CD14-positive monocyte (primary cell): ENCODE measurements at regions not wholly inside any gene's neighbourhood (a gene's known extent, or its start where the extent isn't known, plus 50 kb on each side); places are given as distances from the start of the nearest gene placed in this dataset.
A peak's percentile ranks its signal among the peaks of the same experiment; 100 is the strongest.

Experiments used
- DNase-seq, 3 donors: peaks; one replicate each; pipeline ENCODE4 v3.0.0-alpha.2; 2011 to 2022
- H2AFZ ChIP-seq: 2 replicates; pipeline ENCODE4 v1.6.0; 2012; ENCODE audit warnings: mild to moderate bottlenecking, low read depth, low read length, inconsistent platforms; ENCODE audit not compliant: insufficient read depth, poor library complexity, severe bottlenecking
- H3K27ac ChIP-seq, 2 donors: 1 replicate in 1 of 2; 2 replicates in 1 of 2; pipeline ENCODE4 v1.5.1; 2012 to 2013; ENCODE audit warnings: low read length in 2 of 2, control low read depth in 1 of 2, inconsistent platforms in 1 of 2, low read depth in 1 of 2, mild to moderate bottlenecking in 1 of 2
- H3K27me3 ChIP-seq, 2 donors: one replicate each; pipeline versions ENCODE4 v1.6.0 to v1.6.1; 2011 to 2013; ENCODE audit warnings: low read length in 2 of 2; ENCODE audit not compliant: control insufficient read depth in 2 of 2, insufficient read depth in 2 of 2
- H3K36me3 ChIP-seq, 2 donors: replicated peaks in 1 of 2; 1 replicate in 1 of 2; 2 replicates in 1 of 2; pipeline versions ENCODE4 v1.5.1 to v1.6.1; 2012 to 2013; ENCODE audit warnings: low read length in 2 of 2, control low read depth in 1 of 2, inconsistent platforms in 1 of 2, mild to moderate bottlenecking in 1 of 2; ENCODE audit not compliant: insufficient read depth in 2 of 2, control insufficient read depth in 1 of 2
- H3K4me1 ChIP-seq, 2 donors: 1 replicate in 1 of 2; 2 replicates in 1 of 2; pipeline versions ENCODE4 v1.5.1 to v1.6.1; 2012 to 2013; ENCODE audit warnings: low read length in 2 of 2, control low read depth in 1 of 2, inconsistent platforms in 1 of 2, mild to moderate bottlenecking in 1 of 2, moderate library complexity in 1 of 2; ENCODE audit not compliant: insufficient read depth in 2 of 2, control insufficient read depth in 1 of 2
- H3K4me2 ChIP-seq: replicated peaks from 2 replicates; pipeline ENCODE3; 2012; ENCODE audit warnings: low read length, moderate library complexity, mild to moderate bottlenecking; ENCODE audit not compliant: poor library complexity, severe bottlenecking; ENCODE audit errors: extremely low read depth
- H3K4me3 ChIP-seq, 3 experiments: fragments of 200-600 bp in 1 of 3; sonication (generic) in 1 of 3; replicated peaks in 1 of 3; 1 replicate in 2 of 3; 2 replicates in 1 of 3; pipeline ENCODE4 v1.5.1; 2011 to 2013; ENCODE audit warnings: low read length in 3 of 3, mild to moderate bottlenecking in 3 of 3, control low read depth in 2 of 3, low read depth in 2 of 3, inconsistent platforms in 1 of 3, moderate library complexity in 1 of 3
- H3K79me2 ChIP-seq: 2 replicates; pipeline ENCODE4 v1.6.0; 2012; ENCODE audit warnings: mild to moderate bottlenecking, control low read depth, inconsistent platforms, low read length, moderate library complexity; ENCODE audit not compliant: insufficient read depth
- H3K9ac ChIP-seq: 2 replicates; pipeline ENCODE4 v1.6.0; 2017; ENCODE audit warnings: low read length, mild to moderate bottlenecking; ENCODE audit not compliant: insufficient read depth, poor library complexity, severe bottlenecking
- H3K9me3 ChIP-seq, 2 donors: replicated peaks in 1 of 2; 1 replicate in 1 of 2; 2 replicates in 1 of 2; pipeline versions ENCODE4 v1.5.1 to v1.6.1; 2012 to 2013; ENCODE audit warnings: low read length in 2 of 2, control low read depth in 1 of 2; ENCODE audit not compliant: control insufficient read depth in 1 of 2, insufficient read depth in 1 of 2
- H4K20me1 ChIP-seq: 2 replicates; pipeline ENCODE4 v1.6.0; 2012; ENCODE audit warnings: mild to moderate bottlenecking, low read length, control low read depth, moderate library complexity; ENCODE audit not compliant: insufficient read depth
- H3K27ac Mint-ChIP-seq, 7 donors: one replicate each; pipeline ENCODE4 v1.8.0; 2020; ENCODE audit warnings: mild to moderate bottlenecking in 7 of 7, mixed read lengths in 7 of 7, moderate library complexity in 6 of 7, inconsistent platforms in 2 of 7
- H3K27me3 Mint-ChIP-seq, 3 donors: one replicate each; pipeline ENCODE4 v1.8.0; 2021 to 2022; ENCODE audit warnings: low read depth in 3 of 3, mild to moderate bottlenecking in 3 of 3, mixed read lengths in 3 of 3, moderate library complexity in 3 of 3, inconsistent platforms in 1 of 3
- H3K36me3 Mint-ChIP-seq, 2 donors: one replicate each; pipeline ENCODE4 v1.8.0; 2020; ENCODE audit warnings: mixed read lengths in 2 of 2, inconsistent platforms in 1 of 2, mild to moderate bottlenecking in 1 of 2
- H3K4me1 Mint-ChIP-seq: one replicate; pipeline ENCODE4 v1.8.0; 2020; ENCODE audit warnings: mild to moderate bottlenecking, mixed read lengths
- H3K4me3 Mint-ChIP-seq, 2 donors: one replicate each; pipeline ENCODE4 v1.8.0; 2020; ENCODE audit warnings: mild to moderate bottlenecking in 2 of 2, mixed read lengths in 2 of 2, moderate library complexity in 1 of 2
- H3K9me3 Mint-ChIP-seq, 7 donors: one replicate each; pipeline ENCODE4 v1.8.0; 2020 to 2022; ENCODE audit warnings: mixed read lengths in 7 of 7, mild to moderate bottlenecking in 6 of 7, moderate library complexity in 6 of 7, inconsistent platforms in 2 of 7
- CTCF ChIP-seq: fragments of 200-600 bp; IDR thresholded peaks from one replicate; pipeline ENCODE4 v1.8.0; 2022; ENCODE audit warnings: antibody characterized with exemption, mild to moderate bottlenecking
- WGBS: methylation state at CpG from one replicate; pipeline ENCODE4 v1.1.5; 2013; ENCODE audit warnings: missing lambda C conversion rate; ENCODE audit not compliant: insufficient coverage; 5-methylcytosine and 5-hydroxymethylcytosine counted together
- intact Hi-C, 2 donors: fragments of 100-400 bp; cut with micrococcal nuclease; formaldehyde crosslinking; loops; one replicate each; pipeline versions ENCODE4 v1.15.0 to v1.15.1; 2023

- H3K9me3 ChIP-seq = no peaks in the 10 kb centered on the region
- intact Hi-C loops = no loop called here
- no peaks in the 10 kb centered on the region for H4K20me1 ChIP-seq
- WGBS = 92% methylated on average over 2 of the region's 2 CpGs
- H3K4me2 ChIP-seq = no peak overlapping the region
- Mint-ChIP-seq H3K4me1 (no peaks in the 10 kb centered on the region), H3K9me3 (no peaks in the 10 kb centered on the region), H3K27ac (peak overlapping the region in 1 of 7 donors; percentile 35), H3K27me3 (no peaks in the 10 kb centered on the region), H3K4me3 (no peak overlapping the region), H3K36me3 (no peaks in the 10 kb centered on the region)
- no peak for TF ChIP-seq CTCF
- H3K27me3 ChIP-seq = no peaks in the 10 kb centered on the region
- H3K4me1 ChIP-seq = no peaks in the 10 kb centered on the region
- H3K36me3 ChIP-seq = no peaks in the 10 kb centered on the region
- H3K4me3 ChIP-seq = no peak overlapping the region
- H3K27ac ChIP-seq = no peak overlapping the region
- no peak overlapping the region for H2AFZ ChIP-seq
- no peak for DNase-seq
- no peak overlapping the region for H3K9ac ChIP-seq
- H3K79me2 ChIP-seq = no peaks in the 10 kb centered on the region
These were observed 198.7 kb downstream of the PDGFRA start for GRCh38 chr4:54427826-54428225.

- intact Hi-C loops = no loop called here
- WGBS = no CpG with 5 or more reads among the region's 2 CpGs
- Histone ChIP-seq H2AFZ (no peak overlapping the region), H3K4me3 (no peak overlapping the region), H3K9me3 (no peaks in the 10 kb centered on the region), H3K36me3 (no peaks in the 10 kb centered on the region), H3K4me2 (no peak overlapping the region), H3K79me2 (no peaks in the 10 kb centered on the region), H3K4me1 (no peaks in the 10 kb centered on the region), H3K9ac (no peak overlapping the region), H4K20me1 (no peaks in the 10 kb centered on the region), H3K27ac (no peak overlapping the region), H3K27me3 (no peaks in the 10 kb centered on the region)
- no peaks in the 10 kb centered on the region for H3K27me3 Mint-ChIP-seq
- TF ChIP-seq CTCF = no peak
- no peaks in the 10 kb centered on the region for H3K36me3 Mint-ChIP-seq
- H3K4me3 Mint-ChIP-seq = no peak overlapping the region
- no peaks in the 10 kb centered on the region for H3K4me1 Mint-ChIP-seq
- H3K27ac Mint-ChIP-seq = no peak overlapping the region
- DNase-seq = no peak
- no peaks in the 10 kb centered on the region for H3K9me3 Mint-ChIP-seq
These were observed 199.8 kb downstream of the PDGFRA start for GRCh38 chr4:54428940-54429339.
